Gastroesophageal sphincter (tissue), 4 donors: ENCODE measurements at regions not wholly inside any gene's neighbourhood (a gene's known extent, or its start where the extent isn't known, plus 50 kb on each side); places are given as distances from the start of the nearest gene placed in this dataset.

Experiments
- ATAC-seq: fragments of 150-250 bp; one replicate; pipeline ENCODE4 v1.9.1; 2016; ENCODE audit warnings: mild to moderate bottlenecking, moderate library complexity
- H3K27ac ChIP-seq, 4 donors: fragments of 200-600 bp; sonication (generic) in 3 of 4; 1 replicate in 3 of 4; 2 replicates in 1 of 4; pipeline ENCODE4 v1.5.1; 2016 to 2019
- H3K27me3 ChIP-seq: fragments of 200-600 bp; sonication (generic); one replicate; pipeline ENCODE4 v1.5.1; 2019
- H3K36me3 ChIP-seq, 2 donors: fragments of 200-600 bp; sonication (generic); one replicate each; pipeline ENCODE4 v1.5.1; 2019; ENCODE audit warnings: control low read depth in 1 of 2
- H3K4me1 ChIP-seq, 3 donors: fragments of 200-600 bp; sonication (generic); 1 replicate in 2 of 3; 2 replicates in 1 of 3; pipeline ENCODE4 v1.5.1; 2016 to 2019; ENCODE audit warnings: control low read depth in 2 of 3
- H3K4me3 ChIP-seq, 2 donors: fragments of 200-600 bp; sonication (generic); one replicate each; pipeline ENCODE4 v1.5.1; 2019; ENCODE audit warnings: mild to moderate bottlenecking in 1 of 2, moderate library complexity in 1 of 2
- H3K9me3 ChIP-seq, 3 donors: fragments of 200-600 bp; sonication (generic); one replicate each; pipeline ENCODE4 v1.5.1; 2017 to 2019; ENCODE audit warnings: control low read depth in 2 of 3
- CTCF ChIP-seq, 4 experiments: fragments of 200-600 bp in 2 of 4; fragments of 450-650 bp in 2 of 4; sonication (generic) in 1 of 4; IDR thresholded peaks; one replicate each; pipeline ENCODE4 v1.5.1; 2017 to 2019; ENCODE audit warnings: antibody characterized with exemption in 4 of 4, mild to moderate bottlenecking in 2 of 4, moderate library complexity in 2 of 4
- EP300 ChIP-seq: sonication (generic); formaldehyde crosslinking; IDR thresholded peaks from one replicate; pipeline ENCODE4 v1.6.1; 2017; ENCODE audit warnings: antibody characterized with exemption, mild to moderate bottlenecking
- POLR2A ChIP-seq, 2 donors: fragments of 450-650 bp; IDR thresholded peaks; one replicate each; pipeline ENCODE4 v1.6.1; 2017; ENCODE audit warnings: antibody characterized with exemption in 2 of 2, mild to moderate bottlenecking in 2 of 2, moderate library complexity in 1 of 2
- POLR2AphosphoS5 ChIP-seq: sonication (generic); formaldehyde crosslinking; IDR thresholded peaks from one replicate; pipeline ENCODE4 v1.6.1; 2017; ENCODE audit warnings: antibody characterized with exemption
- WGBS, 2 donors: methylation state at CpG; one replicate each; pipeline ENCODE4 v1.1.5; 2018; ENCODE audit warnings: low coverage in 1 of 2; 5-methylcytosine and 5-hydroxymethylcytosine counted together

- no peak for ATAC-seq
- 20 to 27% methylated on average over 2 of the region's 2 CpGs for WGBS, 2 donors
These were observed 331.7 kb downstream of the GPM6A start for GRCh38 chr4:175480404-175480803.

GRCh38 chr4:175499735-175500352 is 312.2 kb downstream of the GPM6A start:
- WGBS, 2 donors = 71% methylated on average over 1 of the region's 5 CpGs; no CpG with 5 or more reads in 1 of the 2 donors
- Histone ChIP-seq H3K36me3 (no peaks in the 10 kb centered on the region), H3K9me3 (peaks cover 0 to 8% (median 0%) of the 10 kb centered on the region in 3 donors), H3K4me1 (no peaks in the 10 kb centered on the region), H3K4me3 (no peak overlapping the region), H3K27ac (no peak overlapping the region), H3K27me3 (no peaks in the 10 kb centered on the region)
- no peak for TF ChIP-seq CTCF (IDR thresholded peaks at IDR 0.05)
- no peak for TF ChIP-seq EP300
- TF ChIP-seq POLR2A (IDR thresholded peaks at IDR 0.05) = no peak
- TF ChIP-seq POLR2AphosphoS5 = no peak
- peak; percentile 34 for ATAC-seq

More at GRCh38 chr4:175480404-175480803, 331.7 kb downstream of the GPM6A start:
- Histone ChIP-seq H3K4me1 (no peaks in the 10 kb centered on the region), H3K36me3 (no peaks in the 10 kb centered on the region), H3K9me3 (no peaks in the 10 kb centered on the region), H3K27me3 (no peaks in the 10 kb centered on the region), H3K4me3 (no peak overlapping the region), H3K27ac (no peak overlapping the region)
- no peak for TF ChIP-seq POLR2AphosphoS5
- no peak for TF ChIP-seq CTCF (IDR thresholded peaks at IDR 0.05)
- TF ChIP-seq EP300 = no peak
- TF ChIP-seq POLR2A (IDR thresholded peaks at IDR 0.05) = no peak

- H3K27me3 ChIP-seq = no peaks in the 10 kb centered on the region
- TF ChIP-seq CTCF (IDR thresholded peaks at IDR 0.05) = no peak
- TF ChIP-seq POLR2AphosphoS5 = no peak
- no peak for TF ChIP-seq POLR2A (IDR thresholded peaks at IDR 0.05)
- no peak for TF ChIP-seq EP300
- no peak overlapping the region for H3K27ac ChIP-seq
- ATAC-seq = no peak
- H3K9me3 ChIP-seq = peaks cover 0 to 10% (median 0%) of the 10 kb centered on the region in 3 donors
- no peaks in the 10 kb centered on the region for H3K4me1 ChIP-seq
- no peak overlapping the region for H3K4me3 ChIP-seq
- H3K36me3 ChIP-seq = no peaks in the 10 kb centered on the region
These were observed 307.7 kb downstream of the GPM6A start for GRCh38 chr4:175504318-175504717.

- Histone ChIP-seq H3K27ac (no peak overlapping the region), H3K9me3 (peaks cover 0 to 5% (median 0%) of the 10 kb centered on the region in 3 donors), H3K27me3 (no peaks in the 10 kb centered on the region), H3K4me1 (no peaks in the 10 kb centered on the region), H3K36me3 (no peaks in the 10 kb centered on the region), H3K4me3 (no peak overlapping the region)
- ATAC-seq = no peak
- 60 to 65% methylated on average over 2 of the region's 2 CpGs for WGBS, 2 donors
- TF ChIP-seq POLR2A (IDR thresholded peaks at IDR 0.05) (no peak), CTCF (IDR thresholded peaks at IDR 0.05) (no peak), POLR2AphosphoS5 (no peak), EP300 (no peak)
These were observed 302.7 kb downstream of the GPM6A start for GRCh38 chr4:175509320-175509719.

- no peaks in the 10 kb centered on the region for H3K4me1 ChIP-seq
These were observed 300.2 kb downstream of the GPM6A start for GRCh38 chr4:175511861-175512260.

More at GRCh38 chr4:175511861-175512260, 300.2 kb downstream of the GPM6A start:
- Histone ChIP-seq H3K9me3 (peaks cover 0 to 5% (median 0%) of the 10 kb centered on the region in 3 donors), H3K4me3 (no peak overlapping the region), H3K27me3 (no peaks in the 10 kb centered on the region), H3K27ac (no peak overlapping the region), H3K36me3 (no peaks in the 10 kb centered on the region)
- no peak for ATAC-seq
- TF ChIP-seq POLR2AphosphoS5 = no peak
- no peak for TF ChIP-seq EP300
- no peak for TF ChIP-seq CTCF (IDR thresholded peaks at IDR 0.05)
- TF ChIP-seq POLR2A (IDR thresholded peaks at IDR 0.05) = no peak
- 87 to 100% methylated on average over 1 of the region's 1 CpG for WGBS, 2 donors
